HG02763 (cell line): ENCODE measurements at regions not wholly inside any gene's neighbourhood (a gene's known extent, or its start where the extent isn't known, plus 50 kb on each side); places are given as distances from the start of the nearest gene placed in this dataset.

Experiments
- ATAC-seq: cut with Tn5 transposase; IDR thresholded peaks from one replicate; pipeline ENCODE4 v1.9.1; 2021; ENCODE audit warnings: mild to moderate bottlenecking, moderate library complexity; ENCODE audit not compliant: unreplicated experiment

DNA sequence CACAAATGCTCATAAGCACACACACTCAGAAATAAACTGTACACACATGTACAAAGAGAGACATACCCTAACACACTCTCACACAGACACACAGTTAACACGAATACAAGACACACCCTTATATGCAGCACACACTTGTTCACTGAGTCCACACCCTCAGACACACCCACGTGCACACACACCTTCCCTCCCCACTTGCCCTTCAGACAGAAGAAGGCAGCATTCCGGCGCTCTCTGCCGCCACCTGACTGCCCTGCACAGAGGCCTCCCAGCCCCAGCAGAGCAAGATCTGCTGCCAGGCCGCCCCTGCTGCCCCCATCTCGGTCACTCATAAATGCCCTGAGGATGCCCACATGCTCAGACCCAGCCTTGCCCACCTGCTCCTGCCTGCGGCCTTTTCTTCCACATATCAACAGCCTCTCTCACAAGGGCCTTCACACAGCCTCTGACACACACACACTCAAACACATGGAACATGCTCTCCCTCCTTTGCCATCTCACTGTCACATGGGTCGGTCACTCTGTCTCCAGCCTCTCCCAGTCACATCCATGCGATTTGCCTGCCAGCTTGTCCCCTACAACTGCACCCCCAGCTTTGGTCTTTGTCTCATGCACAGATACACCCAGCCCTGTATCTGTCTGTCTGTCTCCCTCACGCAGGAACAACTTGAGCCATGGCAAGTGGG lies 71.1 kb downstream of the EPHB3 start:
- ATAC-seq = no peak
